GM23338 (cell line): ENCODE measurements at regions not wholly inside any gene's neighbourhood (a gene's known extent, or its start where the extent isn't known, plus 50 kb on each side); places are given as distances from the start of the nearest gene placed in this dataset.

Source experiments
- ATAC-seq: fragments of 200-7000 bp; cut with Tn5 transposase; 3 replicates; pipeline ENCODE4 v1.9.1; 2020
- DNase-seq: peaks from one replicate; pipeline ENCODE4 v3.0.0-alpha.2; 2015; ENCODE audit warnings: low spot score
- H2AFZ ChIP-seq: fragments of 200-600 bp; sonication (generic); 2 replicates; pipeline ENCODE4 v1.8.0; 2016; ENCODE audit warnings: antibody characterized with exemption, mild to moderate bottlenecking, moderate library complexity
- H3F3A ChIP-seq: fragments of 200-600 bp; sonication (generic); replicated peaks from 2 replicates; pipeline ENCODE4 v1.8.0; 2017; ENCODE audit warnings: antibody characterized with exemption, mixed run types, low read depth
- H3K27ac ChIP-seq: fragments of 200-600 bp; sonication (generic); 2 replicates; pipeline ENCODE4 v1.6.1; 2016; ENCODE audit warnings: low read depth
- H3K27me3 ChIP-seq: fragments of 200-600 bp; sonication (generic); 2 replicates; pipeline ENCODE4 v1.8.0; 2016; ENCODE audit warnings: mild to moderate bottlenecking, mixed run types, moderate library complexity; ENCODE audit not compliant: insufficient read depth
- H3K36me3 ChIP-seq: fragments of 200-600 bp; sonication (generic); 2 replicates; pipeline ENCODE4 v1.8.0; 2016; ENCODE audit warnings: mild to moderate bottlenecking; ENCODE audit not compliant: insufficient read depth
- H3K4me1 ChIP-seq: fragments of 200-600 bp; sonication (generic); 2 replicates; pipeline ENCODE4 v1.8.0; 2016; ENCODE audit warnings: mild to moderate bottlenecking, moderate library complexity; ENCODE audit not compliant: insufficient read depth
- H3K4me2 ChIP-seq: fragments of 200-600 bp; sonication (generic); 2 replicates; pipeline ENCODE4 v1.7.1; 2017; ENCODE audit warnings: mixed run types
- H3K4me3 ChIP-seq: fragments of 200-600 bp; sonication (generic); 2 replicates; pipeline ENCODE4 v1.6.1; 2016; ENCODE audit warnings: mixed run types
- H3K79me2 ChIP-seq: fragments of 200-600 bp; sonication (generic); replicated peaks from 2 replicates; pipeline ENCODE4 v1.8.0; 2017; ENCODE audit warnings: mild to moderate bottlenecking; ENCODE audit not compliant: insufficient read depth
- H3K9me2 ChIP-seq: fragments of 200-600 bp; sonication (generic); 2 replicates; pipeline ENCODE4 v1.8.0; 2017; ENCODE audit not compliant: insufficient read depth
- H4K20me1 ChIP-seq: fragments of 200-600 bp; sonication (generic); replicated peaks from 2 replicates; pipeline ENCODE4 v1.8.0; 2017; ENCODE audit warnings: mild to moderate bottlenecking; ENCODE audit not compliant: insufficient read depth
- H3K27ac Mint-ChIP-seq: 2 replicates; pipeline ENCODE4 v1.8.0; 2020; ENCODE audit warnings: inconsistent platforms, mild to moderate bottlenecking, moderate library complexity, mixed read lengths
- H3K27me3 Mint-ChIP-seq: 3 replicates; pipeline ENCODE4 v1.8.0; 2022; ENCODE audit warnings: low read depth, mild to moderate bottlenecking, moderate library complexity, mixed read lengths, inconsistent platforms; ENCODE audit not compliant: insufficient read depth, poor library complexity
- H3K36me3 Mint-ChIP-seq: 3 replicates; pipeline ENCODE4 v1.8.0; 2021; ENCODE audit warnings: low read depth, mild to moderate bottlenecking, inconsistent platforms, moderate library complexity, mixed read lengths
- H3K4me1 Mint-ChIP-seq: 3 replicates; pipeline ENCODE4 v1.8.0; 2020; ENCODE audit warnings: mild to moderate bottlenecking, inconsistent platforms, mixed read lengths
- H3K4me3 Mint-ChIP-seq: 3 replicates; pipeline ENCODE4 v1.8.0; 2021; ENCODE audit warnings: moderate library complexity, mild to moderate bottlenecking, inconsistent platforms, mixed read lengths
- H3K9me3 Mint-ChIP-seq: 3 replicates; pipeline ENCODE4 v1.8.0; 2020; ENCODE audit warnings: moderate library complexity, mild to moderate bottlenecking, inconsistent platforms, mixed read lengths
- CREB1 ChIP-seq: fragments of 250-450 bp; sonication (Bioruptor Pico); IDR thresholded peaks from 2 replicates; pipeline ENCODE4 v1.5.0; 2020; ENCODE audit warnings: low read depth, mild to moderate bottlenecking, moderate library complexity
- CTCF ChIP-seq, 2 experiments: fragments of 200-600 bp in 1 of 2; sonication (generic) in 1 of 2; conservative IDR thresholded peaks; 2 replicates each; pipeline versions ENCODE4 v1.5.1 to v1.6.1; 2016 to 2017; ENCODE audit warnings: antibody characterized with exemption in 2 of 2, low read depth in 2 of 2, mild to moderate bottlenecking in 2 of 2, moderate library complexity in 1 of 2
- EZH2 ChIP-seq: fragments of 200-600 bp; sonication (generic); IDR thresholded peaks from one replicate; pipeline ENCODE4 v1.8.0; 2017; ENCODE audit warnings: antibody characterized with exemption, mild to moderate bottlenecking, low read depth; ENCODE audit not compliant: unreplicated experiment
- EZH2phosphoT487 ChIP-seq: fragments of 200-600 bp; sonication (generic); IDR thresholded peaks from one replicate; pipeline ENCODE4 v1.8.1; 2018; ENCODE audit warnings: antibody characterized with exemption; ENCODE audit not compliant: unreplicated experiment
- JUNB ChIP-seq: IDR thresholded peaks from one replicate; pipeline ENCODE4 v1.6.1; 2016; ENCODE audit warnings: antibody characterized with exemption; ENCODE audit not compliant: unreplicated experiment
- NANOG ChIP-seq: IDR thresholded peaks from 2 replicates; pipeline ENCODE4 v1.6.1; 2016; ENCODE audit warnings: antibody characterized with exemption, borderline replicate concordance
- POLR2AphosphoS5 ChIP-seq: IDR thresholded peaks from 2 replicates; pipeline ENCODE4 v1.6.1; 2016; ENCODE audit warnings: antibody characterized with exemption, low read depth
- STAT1 ChIP-seq: IDR thresholded peaks from one replicate; pipeline ENCODE4 v1.6.1; 2016; ENCODE audit warnings: antibody characterized with exemption; ENCODE audit not compliant: unreplicated experiment
- ZNF114 ChIP-seq: fragments of 250-450 bp; sonication (Bioruptor Pico); IDR thresholded peaks from 2 replicates; pipeline ENCODE4 v1.5.0; 2020; ENCODE audit warnings: mild to moderate bottlenecking, moderate library complexity
- ZNF331 ChIP-seq: fragments of 250-450 bp; sonication (Bioruptor Pico); IDR thresholded peaks from 2 replicates; pipeline ENCODE4 v1.5.0; 2020; ENCODE audit warnings: low read depth, mild to moderate bottlenecking, moderate library complexity
- ZNF462 ChIP-seq: fragments of 250-450 bp; sonication (Bioruptor Pico); IDR thresholded peaks from 2 replicates; pipeline ENCODE4 v1.5.0; 2020; ENCODE audit warnings: mild to moderate bottlenecking, moderate library complexity
- TF ChIP-seq, protein P1 (sequence below): IDR thresholded peaks from one replicate; pipeline ENCODE4 v1.6.1; 2018; ENCODE audit warnings: antibody characterized with exemption; ENCODE audit not compliant: unreplicated experiment
- TF ChIP-seq, protein P2 (sequence below): IDR thresholded peaks from 2 replicates; pipeline ENCODE4 v1.6.1; 2016; ENCODE audit warnings: antibody characterized with exemption

DNA sequence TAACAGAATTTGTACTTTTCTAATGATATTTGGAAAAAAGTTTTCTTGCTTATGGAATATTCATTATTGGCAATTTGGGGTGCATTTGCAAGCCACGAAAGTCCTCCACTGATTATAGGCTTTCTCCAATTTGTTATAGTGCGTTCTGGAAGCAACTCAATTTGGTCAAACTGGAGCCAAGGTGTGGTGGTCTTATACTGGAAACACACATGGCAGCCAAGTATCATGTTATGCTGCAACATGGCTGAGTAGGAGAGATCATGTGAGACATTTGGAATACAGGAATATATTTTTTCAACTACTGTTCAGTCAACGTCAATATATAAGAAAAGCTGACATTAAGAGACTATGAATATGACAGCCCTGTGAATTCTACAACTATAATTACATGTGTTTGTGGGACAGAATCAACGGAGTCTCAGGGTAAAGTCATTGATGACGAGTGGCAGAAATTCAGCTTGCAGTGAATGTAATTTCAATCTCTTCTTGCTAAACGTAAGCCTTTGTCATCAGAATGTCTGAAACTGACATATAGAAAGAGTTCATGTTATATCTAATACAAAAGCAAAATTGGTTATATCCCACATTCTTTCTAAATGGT, 83.8 kb upstream of the FIBIN start:
- H3K27me3 ChIP-seq = no peaks in the 10 kb centered on the region
- no peak for TF ChIP-seq ZNF114 (CRISPR knock-in tag)
- TF ChIP-seq STAT1 = no peak
- no peak for TF ChIP-seq CTCF (conservative IDR thresholded peaks at IDR 0.05; ENCODE audit: low read depth in 2 of 2)
- no peak for TF ChIP-seq EZH2
- TF ChIP-seq, protein P1, sequence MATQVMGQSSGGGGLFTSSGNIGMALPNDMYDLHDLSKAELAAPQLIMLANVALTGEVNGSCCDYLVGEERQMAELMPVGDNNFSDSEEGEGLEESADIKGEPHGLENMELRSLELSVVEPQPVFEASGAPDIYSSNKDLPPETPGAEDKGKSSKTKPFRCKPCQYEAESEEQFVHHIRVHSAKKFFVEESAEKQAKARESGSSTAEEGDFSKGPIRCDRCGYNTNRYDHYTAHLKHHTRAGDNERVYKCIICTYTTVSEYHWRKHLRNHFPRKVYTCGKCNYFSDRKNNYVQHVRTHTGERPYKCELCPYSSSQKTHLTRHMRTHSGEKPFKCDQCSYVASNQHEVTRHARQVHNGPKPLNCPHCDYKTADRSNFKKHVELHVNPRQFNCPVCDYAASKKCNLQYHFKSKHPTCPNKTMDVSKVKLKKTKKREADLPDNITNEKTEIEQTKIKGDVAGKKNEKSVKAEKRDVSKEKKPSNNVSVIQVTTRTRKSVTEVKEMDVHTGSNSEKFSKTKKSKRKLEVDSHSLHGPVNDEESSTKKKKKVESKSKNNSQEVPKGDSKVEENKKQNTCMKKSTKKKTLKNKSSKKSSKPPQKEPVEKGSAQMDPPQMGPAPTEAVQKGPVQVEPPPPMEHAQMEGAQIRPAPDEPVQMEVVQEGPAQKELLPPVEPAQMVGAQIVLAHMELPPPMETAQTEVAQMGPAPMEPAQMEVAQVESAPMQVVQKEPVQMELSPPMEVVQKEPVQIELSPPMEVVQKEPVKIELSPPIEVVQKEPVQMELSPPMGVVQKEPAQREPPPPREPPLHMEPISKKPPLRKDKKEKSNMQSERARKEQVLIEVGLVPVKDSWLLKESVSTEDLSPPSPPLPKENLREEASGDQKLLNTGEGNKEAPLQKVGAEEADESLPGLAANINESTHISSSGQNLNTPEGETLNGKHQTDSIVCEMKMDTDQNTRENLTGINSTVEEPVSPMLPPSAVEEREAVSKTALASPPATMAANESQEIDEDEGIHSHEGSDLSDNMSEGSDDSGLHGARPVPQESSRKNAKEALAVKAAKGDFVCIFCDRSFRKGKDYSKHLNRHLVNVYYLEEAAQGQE = no peak
- TF ChIP-seq, protein P2, sequence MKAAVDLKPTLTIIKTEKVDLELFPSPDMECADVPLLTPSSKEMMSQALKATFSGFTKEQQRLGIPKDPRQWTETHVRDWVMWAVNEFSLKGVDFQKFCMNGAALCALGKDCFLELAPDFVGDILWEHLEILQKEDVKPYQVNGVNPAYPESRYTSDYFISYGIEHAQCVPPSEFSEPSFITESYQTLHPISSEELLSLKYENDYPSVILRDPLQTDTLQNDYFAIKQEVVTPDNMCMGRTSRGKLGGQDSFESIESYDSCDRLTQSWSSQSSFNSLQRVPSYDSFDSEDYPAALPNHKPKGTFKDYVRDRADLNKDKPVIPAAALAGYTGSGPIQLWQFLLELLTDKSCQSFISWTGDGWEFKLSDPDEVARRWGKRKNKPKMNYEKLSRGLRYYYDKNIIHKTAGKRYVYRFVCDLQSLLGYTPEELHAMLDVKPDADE = no peak
- no peak for TF ChIP-seq ZNF462 (CRISPR knock-in tag)
- TF ChIP-seq EZH2phosphoT487 = no peak
- no peak for TF ChIP-seq NANOG
- TF ChIP-seq CREB1 = no peak
- TF ChIP-seq JUNB = no peak
- TF ChIP-seq ZNF331 = no peak
- TF ChIP-seq POLR2AphosphoS5 = no peak
- no peak overlapping the region for H3K27ac ChIP-seq
- no peaks in the 10 kb centered on the region for H3F3A ChIP-seq
- H3K27ac Mint-ChIP-seq = no peak overlapping the region
- H4K20me1 ChIP-seq = no peaks in the 10 kb centered on the region
- H3K4me1 Mint-ChIP-seq = peaks cover 12% of the 10 kb centered on the region
- no peak overlapping the region for H3K4me3 ChIP-seq
- H2AFZ ChIP-seq = no peak overlapping the region
- H3K79me2 ChIP-seq = no peaks in the 10 kb centered on the region
- peaks cover 7% of the 10 kb centered on the region; the same call in 1 of the 2 replicates for H3K4me1 ChIP-seq
- no peaks in the 10 kb centered on the region for H3K36me3 ChIP-seq
- H3K9me2 ChIP-seq = peaks cover 12% of the 10 kb centered on the region
- no peak overlapping the region for H3K4me3 Mint-ChIP-seq
- no peak for ATAC-seq
- 0 out of 3 replicates have a peak, but pooled peaks cover 2% of the 10 kb centered on the region for H3K36me3 Mint-ChIP-seq
- no peaks in the 10 kb centered on the region for H3K27me3 Mint-ChIP-seq
- H3K9me3 Mint-ChIP-seq = no peaks in the 10 kb centered on the region
- H3K4me2 ChIP-seq = no peak overlapping the region
- DNase-seq = no peak
